LoVo (cell line): ENCODE measurements at regions not wholly inside any gene's neighbourhood (a gene's known extent, or its start where the extent isn't known, plus 50 kb on each side); places are given as distances from the start of the nearest gene placed in this dataset.

Experiments used
- DNase-seq: peaks from one replicate; pipeline ENCODE4 v3.0.0-alpha.2; 2016; ENCODE audit warnings: low spot score

DNA sequence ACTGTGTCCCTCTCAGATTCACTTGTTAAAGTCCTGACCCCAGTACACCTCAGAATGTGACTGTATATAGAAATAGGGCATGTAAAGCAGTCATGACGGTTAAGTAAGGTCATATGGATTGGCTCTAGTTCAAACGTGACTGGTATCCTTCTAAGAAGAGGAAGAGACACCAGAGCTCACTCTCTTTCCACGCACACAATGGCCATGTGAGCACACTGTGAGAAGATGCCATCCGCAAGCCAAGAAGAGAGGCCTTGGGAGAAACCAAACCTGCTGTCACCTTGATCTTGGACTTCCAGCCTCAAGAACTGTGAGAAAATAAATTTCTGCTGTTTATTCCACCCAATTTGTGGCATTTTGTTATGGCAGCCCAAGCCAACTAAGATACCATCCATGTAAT is 56.8 kb upstream of the IRF2BP2 start:
- no peak for DNase-seq

- DNase-seq: no peak
Observed at GRCh38 chr1:234665975-234666605, 56.1 kb upstream of the IRF2BP2 start.

GRCh38 chr1:234662148-234662547 is 52.2 kb upstream of the IRF2BP2 start:
- no peak for DNase-seq

- DNase-seq: peak; percentile 22
Observed at GRCh38 chr1:234661317-234661928, 51.4 kb upstream of the IRF2BP2 start.

DNA sequence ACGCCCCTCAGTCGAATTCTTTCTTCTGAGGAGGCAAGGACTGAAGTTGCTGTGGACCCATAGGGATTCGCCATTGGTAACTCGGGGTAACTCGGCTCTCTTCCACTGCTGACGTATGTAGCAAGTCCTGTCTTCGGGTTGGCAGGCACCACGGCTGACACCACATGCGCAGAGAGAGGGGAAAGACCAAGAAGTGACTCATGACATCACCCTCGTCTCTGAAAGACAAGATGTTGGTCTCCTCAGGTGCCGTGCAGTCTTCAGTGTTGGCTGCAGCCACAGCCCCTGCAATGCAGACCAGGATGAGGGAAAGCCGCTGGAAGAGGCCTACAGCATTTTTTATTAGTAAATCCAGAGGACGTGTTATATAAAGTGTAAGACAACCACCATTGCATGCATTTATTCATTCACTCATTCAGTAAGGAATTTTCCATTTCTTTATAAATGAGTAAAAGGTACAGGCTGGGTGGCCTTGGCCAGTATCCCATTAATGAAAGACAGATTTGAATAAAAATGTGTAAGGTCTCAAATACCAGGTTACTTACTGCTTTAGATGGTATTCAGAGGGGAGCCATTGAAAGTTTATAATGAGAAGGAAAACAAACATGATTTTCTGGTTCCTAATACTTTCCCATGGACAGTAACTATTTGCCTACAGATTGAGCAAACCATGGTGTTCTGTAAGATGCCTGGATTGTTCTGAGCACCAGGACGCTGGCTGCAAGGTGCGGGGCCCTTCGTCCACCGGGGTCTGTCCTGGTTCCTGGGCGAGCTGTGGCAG is 50.7 kb upstream of the IRF2BP2 start:
- no peak for DNase-seq
